IgD-negative memory B cell (primary cell): ENCODE measurements at regions not wholly inside any gene's neighbourhood (a gene's known extent, or its start where the extent isn't known, plus 50 kb on each side); places are given as distances from the start of the nearest gene placed in this dataset.
"Not testable (repeated sequence)": the region's sequence is repeated elsewhere in the genome, so short reads cannot be mapped to it uniquely, and the experiment has no call there.

Source experiments
- H3K27ac Mint-ChIP-seq, 3 donors: one replicate each; pipeline ENCODE4 v1.8.0; 2020 to 2022; ENCODE audit warnings: mild to moderate bottlenecking in 3 of 3, mixed read lengths in 3 of 3, moderate library complexity in 1 of 3
- H3K27me3 Mint-ChIP-seq: one replicate; pipeline ENCODE4 v1.8.0; 2021; ENCODE audit warnings: mixed read lengths
- H3K36me3 Mint-ChIP-seq: one replicate; pipeline ENCODE4 v1.8.0; 2020; ENCODE audit warnings: mild to moderate bottlenecking, mixed read lengths
- H3K4me1 Mint-ChIP-seq, 3 donors: one replicate each; pipeline ENCODE4 v1.8.0; 2020 to 2022; ENCODE audit warnings: mixed read lengths in 3 of 3, mild to moderate bottlenecking in 1 of 3
- H3K4me3 Mint-ChIP-seq, 4 donors: one replicate each; pipeline ENCODE4 v1.8.0; 2020 to 2022; ENCODE audit warnings: mild to moderate bottlenecking in 4 of 4, mixed read lengths in 4 of 4, moderate library complexity in 3 of 4
- H3K9me3 Mint-ChIP-seq, 3 donors: one replicate each; pipeline ENCODE4 v1.8.0; 2020 to 2021; ENCODE audit warnings: mixed read lengths in 3 of 3, mild to moderate bottlenecking in 1 of 3

GRCh38 chr7:57198801-57199200 lies 66.6 kb upstream of the ZNF479 start:
- Mint-ChIP-seq H3K27ac (no peak overlapping the region), H3K36me3 (no peaks in the 10 kb centered on the region), H3K4me1 (no peaks in the 10 kb centered on the region), H3K27me3 (no peaks in the 10 kb centered on the region), H3K9me3 (peaks cover 0 to 4% (median 4%) of the 10 kb centered on the region in 3 donors), H3K4me3 (no peak overlapping the region)

GRCh38 chr7:57199252-57199651 lies 67.0 kb upstream of the ZNF479 start:
- H3K9me3 Mint-ChIP-seq = peaks cover 0 to 4% (median 4%) of the 10 kb centered on the region in 3 donors

GRCh38 chr7:57201021-57201894 lies 69.0 kb upstream of the ZNF479 start:
- no peak overlapping the region for H3K27ac Mint-ChIP-seq
- H3K4me1 Mint-ChIP-seq = no peaks in the 10 kb centered on the region
- H3K9me3 Mint-ChIP-seq = peaks cover 0 to 6% (median 5%) of the 10 kb centered on the region in 3 donors
- H3K4me3 Mint-ChIP-seq = no peak overlapping the region
- no peaks in the 10 kb centered on the region for H3K27me3 Mint-ChIP-seq
- no peaks in the 10 kb centered on the region for H3K36me3 Mint-ChIP-seq

More at GRCh38 chr7:57199252-57199651, 67.0 kb upstream of the ZNF479 start:
- H3K4me1 Mint-ChIP-seq = no peaks in the 10 kb centered on the region
- H3K27ac Mint-ChIP-seq = no peak overlapping the region
- H3K27me3 Mint-ChIP-seq = no peaks in the 10 kb centered on the region
- H3K4me3 Mint-ChIP-seq = no peak overlapping the region
- no peaks in the 10 kb centered on the region for H3K36me3 Mint-ChIP-seq

- Mint-ChIP-seq H3K4me3 (no peak overlapping the region), H3K27ac (no peak overlapping the region), H3K4me1 (no peaks in the 10 kb centered on the region), H3K27me3 (no peaks in the 10 kb centered on the region), H3K36me3 (no peaks in the 10 kb centered on the region), H3K9me3 (peaks cover 0 to 6% (median 5%) of the 10 kb centered on the region in 3 donors)
Measured at GRCh38 chr7:57201895-57202210, 69.6 kb upstream of the ZNF479 start.

GRCh38 chr7:57202274-57202673 lies 70.0 kb upstream of the ZNF479 start:
- H3K9me3 Mint-ChIP-seq = peaks cover 0 to 6% (median 5%) of the 10 kb centered on the region in 3 donors
- H3K27ac Mint-ChIP-seq = no peak overlapping the region
- no peaks in the 10 kb centered on the region for H3K27me3 Mint-ChIP-seq
- no peak overlapping the region for H3K4me3 Mint-ChIP-seq
- no peaks in the 10 kb centered on the region for H3K4me1 Mint-ChIP-seq
- H3K36me3 Mint-ChIP-seq = no peaks in the 10 kb centered on the region

GRCh38 chr7:57203161-57203791 lies 71.0 kb upstream of the ZNF479 start:
- Mint-ChIP-seq H3K27me3 (no peaks in the 10 kb centered on the region), H3K4me3 (no peak overlapping the region), H3K4me1 (no peaks in the 10 kb centered on the region), H3K9me3 (peaks cover 5 to 10% (median 9%) of the 10 kb centered on the region in 3 donors), H3K36me3 (no peaks in the 10 kb centered on the region), H3K27ac (no peak overlapping the region)

GRCh38 chr7:57203858-57204257 lies 71.6 kb upstream of the ZNF479 start:
- not testable (repeated sequence) for H3K36me3 Mint-ChIP-seq, H3K27me3 Mint-ChIP-seq, H3K4me1 Mint-ChIP-seq
- peak overlapping the region in 1 of 3 donors; percentile 92 for H3K27ac Mint-ChIP-seq
- peaks cover 6 to 10% (median 10%) of the 10 kb centered on the region in 3 donors for H3K9me3 Mint-ChIP-seq
- H3K4me3 Mint-ChIP-seq = peak overlapping the region in 1 of 4 donors; percentile 5

GRCh38 chr7:57204411-57204811 lies 72.2 kb upstream of the ZNF479 start:
- Mint-ChIP-seq H3K27ac (peak overlapping the region in 1 of 3 donors; percentile 92), H3K4me1 (no peaks in the 10 kb centered on the region), H3K9me3 (peaks cover 9 to 10% (median 10%) of the 10 kb centered on the region in 3 donors), H3K36me3 (no peaks in the 10 kb centered on the region), H3K4me3 (no peak overlapping the region), H3K27me3 (no peaks in the 10 kb centered on the region)

GRCh38 chr7:57205000-57205399 lies 72.8 kb upstream of the ZNF479 start:
- H3K36me3 Mint-ChIP-seq = no peaks in the 10 kb centered on the region
- no peak overlapping the region for H3K4me3 Mint-ChIP-seq
- no peaks in the 10 kb centered on the region for H3K4me1 Mint-ChIP-seq
- no peak overlapping the region for H3K27ac Mint-ChIP-seq
- peaks cover 10 to 11% (median 10%) of the 10 kb centered on the region in 3 donors for H3K9me3 Mint-ChIP-seq
- H3K27me3 Mint-ChIP-seq = no peaks in the 10 kb centered on the region

GRCh38 chr7:57207836-57208235 lies 75.6 kb upstream of the ZNF479 start:
- peaks cover 6 to 10% (median 9%) of the 10 kb centered on the region in 3 donors for H3K9me3 Mint-ChIP-seq
- no peaks in the 10 kb centered on the region for H3K4me1 Mint-ChIP-seq
- no peak overlapping the region for H3K4me3 Mint-ChIP-seq
- no peaks in the 10 kb centered on the region for H3K36me3 Mint-ChIP-seq
- no peaks in the 10 kb centered on the region for H3K27me3 Mint-ChIP-seq
- peak overlapping the region in 1 of 3 donors; percentile 65 for H3K27ac Mint-ChIP-seq

GRCh38 chr7:57210212-57210611 lies 78.0 kb upstream of the ZNF479 start:
- H3K4me3 Mint-ChIP-seq = peak overlapping the region in 1 of 4 donors; percentile 22
- no peak overlapping the region for H3K27ac Mint-ChIP-seq
- H3K27me3 Mint-ChIP-seq = no peaks in the 10 kb centered on the region
- peaks cover 2% of the 10 kb centered on the region for H3K36me3 Mint-ChIP-seq
- H3K4me1 Mint-ChIP-seq = no peaks in the 10 kb centered on the region
- peaks cover 6 to 18% (median 10%) of the 10 kb centered on the region in 3 donors for H3K9me3 Mint-ChIP-seq

GRCh38 chr7:57210871-57211270 lies 78.6 kb upstream of the ZNF479 start:
- H3K27ac Mint-ChIP-seq = no peak overlapping the region
- H3K9me3 Mint-ChIP-seq = peaks cover 8 to 23% (median 10%) of the 10 kb centered on the region in 3 donors
- H3K27me3 Mint-ChIP-seq = no peaks in the 10 kb centered on the region
- H3K4me1 Mint-ChIP-seq = no peaks in the 10 kb centered on the region
- H3K36me3 Mint-ChIP-seq = peaks cover 2% of the 10 kb centered on the region
- no peak overlapping the region for H3K4me3 Mint-ChIP-seq

- Mint-ChIP-seq H3K4me1 (no peaks in the 10 kb centered on the region), H3K27ac (no peak overlapping the region), H3K9me3 (peaks cover 6 to 28% (median 10%) of the 10 kb centered on the region in 3 donors), H3K36me3 (peaks cover 2% of the 10 kb centered on the region), H3K4me3 (no peak overlapping the region), H3K27me3 (no peaks in the 10 kb centered on the region)
Measured at GRCh38 chr7:57211428-57212100, 79.3 kb upstream of the ZNF479 start.

GRCh38 chr7:57215423-57215822 lies 83.2 kb upstream of the ZNF479 start:
- Mint-ChIP-seq H3K27ac (no peak overlapping the region), H3K9me3 (peaks cover 4 to 39% (median 19%) of the 10 kb centered on the region in 3 donors), H3K27me3 (peaks cover 2% of the 10 kb centered on the region), H3K36me3 (peaks cover 4% of the 10 kb centered on the region), H3K4me1 (no peaks in the 10 kb centered on the region), H3K4me3 (no peak overlapping the region)

GRCh38 chr7:57216340-57216739 lies 84.1 kb upstream of the ZNF479 start:
- H3K27ac Mint-ChIP-seq = no peak overlapping the region
- H3K9me3 Mint-ChIP-seq = peaks cover 6 to 43% (median 21%) of the 10 kb centered on the region in 3 donors
- peaks cover 2% of the 10 kb centered on the region for H3K27me3 Mint-ChIP-seq
- H3K4me1 Mint-ChIP-seq = no peaks in the 10 kb centered on the region
- H3K36me3 Mint-ChIP-seq = peaks cover 4% of the 10 kb centered on the region
- no peak overlapping the region for H3K4me3 Mint-ChIP-seq
